ENCODE measurements at regions not wholly inside any gene's neighbourhood (a gene's known extent, or its start where the extent isn't known, plus 50 kb on each side); places are given as distances from the start of the nearest gene placed in this dataset.
"Not testable (repeated sequence)": the region's sequence is repeated elsewhere in the genome, so short reads cannot be mapped to it uniquely, and the experiment has no call there.

DNA sequence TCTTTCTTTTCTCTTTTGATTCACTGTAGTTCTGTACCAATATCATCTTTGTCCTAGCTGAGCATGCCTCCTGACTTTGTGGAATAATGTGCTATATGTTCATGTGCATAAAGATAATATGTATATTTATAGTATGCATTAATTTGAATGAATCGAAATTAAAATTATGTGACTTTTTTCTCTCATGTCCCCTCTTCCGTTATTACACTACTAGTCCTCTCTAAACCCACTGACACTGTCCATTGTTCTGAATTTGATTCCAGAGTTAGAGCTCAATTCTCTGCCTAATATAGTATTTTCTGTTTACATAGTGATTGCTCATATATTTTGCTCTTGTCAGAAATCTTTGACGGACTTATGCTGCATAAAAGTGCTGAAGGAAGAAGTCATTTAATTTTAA is 53.9 kb upstream of the BDP1 start:
- TF ChIP-seq ELF1 (IDR thresholded peaks at IDR 0.05; ENCODE audit: borderline replicate concordance, low read depth) = not testable (repeated sequence)
- TF ChIP-seq, protein P1, sequence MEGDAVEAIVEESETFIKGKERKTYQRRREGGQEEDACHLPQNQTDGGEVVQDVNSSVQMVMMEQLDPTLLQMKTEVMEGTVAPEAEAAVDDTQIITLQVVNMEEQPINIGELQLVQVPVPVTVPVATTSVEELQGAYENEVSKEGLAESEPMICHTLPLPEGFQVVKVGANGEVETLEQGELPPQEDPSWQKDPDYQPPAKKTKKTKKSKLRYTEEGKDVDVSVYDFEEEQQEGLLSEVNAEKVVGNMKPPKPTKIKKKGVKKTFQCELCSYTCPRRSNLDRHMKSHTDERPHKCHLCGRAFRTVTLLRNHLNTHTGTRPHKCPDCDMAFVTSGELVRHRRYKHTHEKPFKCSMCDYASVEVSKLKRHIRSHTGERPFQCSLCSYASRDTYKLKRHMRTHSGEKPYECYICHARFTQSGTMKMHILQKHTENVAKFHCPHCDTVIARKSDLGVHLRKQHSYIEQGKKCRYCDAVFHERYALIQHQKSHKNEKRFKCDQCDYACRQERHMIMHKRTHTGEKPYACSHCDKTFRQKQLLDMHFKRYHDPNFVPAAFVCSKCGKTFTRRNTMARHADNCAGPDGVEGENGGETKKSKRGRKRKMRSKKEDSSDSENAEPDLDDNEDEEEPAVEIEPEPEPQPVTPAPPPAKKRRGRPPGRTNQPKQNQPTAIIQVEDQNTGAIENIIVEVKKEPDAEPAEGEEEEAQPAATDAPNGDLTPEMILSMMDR (IDR thresholded peaks at IDR 0.05 in 2 of 3, conservative IDR thresholded peaks at IDR 0.05 in 1 of 3; ENCODE audit: borderline replicate concordance in 1 of 3, insufficient read depth in 1 of 3, low read depth in 2 of 3, low read length in 2 of 3) = not testable (repeated sequence)
